ENCODE measurements at regions not wholly inside any gene's neighbourhood (a gene's known extent, or its start where the extent isn't known, plus 50 kb on each side); places are given as distances from the start of the nearest gene placed in this dataset.
"Not testable (repeated sequence)": the region's sequence is repeated elsewhere in the genome, so short reads cannot be mapped to it uniquely, and the experiment has no call there.

GRCh38 chr1:168833801-168834224 lies 104.8 kb upstream of the DPT start:
- Histone ChIP-seq H3K4me3 (ENCODE audit: low read depth, low read length) (no peak overlapping the region), H3K4me1 (ENCODE audit: insufficient read depth) (no peaks in the 10 kb centered on the region), H3K27ac (ENCODE audit: low read depth) (no peak overlapping the region), H3K36me3 (ENCODE audit: insufficient read depth) (no peaks in the 10 kb centered on the region)
- WGBS = 85% methylated on average over 4 of the region's 4 CpGs
- DNase-seq (ENCODE audit: extremely low spot score) = no peak

- 89% methylated on average over 2 of the region's 2 CpGs for WGBS
- H3K36me3 ChIP-seq (ENCODE audit: insufficient read depth) = no peaks in the 10 kb centered on the region
- DNase-seq (ENCODE audit: extremely low spot score) = no peak
Observed at GRCh38 chr1:168834225-168834872, 105.3 kb upstream of the DPT start.

GRCh38 chr1:168835176-168835575 lies 106.2 kb upstream of the DPT start:
- 88% methylated on average over 1 of the region's 1 CpG for WGBS
- Histone ChIP-seq H3K36me3 (ENCODE audit: insufficient read depth) (no peaks in the 10 kb centered on the region), H3K4me3 (ENCODE audit: low read depth, low read length) (no peak overlapping the region), H3K27ac (ENCODE audit: low read depth) (no peak overlapping the region), H3K4me1 (ENCODE audit: insufficient read depth) (no peaks in the 10 kb centered on the region)
- no peak for DNase-seq (ENCODE audit: extremely low spot score)

More at GRCh38 chr1:168834225-168834872, 105.3 kb upstream of the DPT start:
- Histone ChIP-seq H3K27ac (ENCODE audit: low read depth) (no peak overlapping the region), H3K4me1 (ENCODE audit: insufficient read depth) (no peaks in the 10 kb centered on the region), H3K4me3 (ENCODE audit: low read depth, low read length) (no peak overlapping the region)

GRCh38 chr1:168835791-168836190 lies 106.8 kb upstream of the DPT start:
- Histone ChIP-seq H3K27ac (ENCODE audit: low read depth) (no peak overlapping the region), H3K4me3 (ENCODE audit: low read depth, low read length) (no peak overlapping the region), H3K36me3 (ENCODE audit: insufficient read depth) (no peaks in the 10 kb centered on the region), H3K4me1 (ENCODE audit: insufficient read depth) (no peaks in the 10 kb centered on the region)
- WGBS = 93% methylated on average over 2 of the region's 2 CpGs
- no peak for DNase-seq (ENCODE audit: extremely low spot score)

GRCh38 chr1:168836469-168836868 lies 107.5 kb upstream of the DPT start:
- H3K36me3 ChIP-seq (ENCODE audit: insufficient read depth) = no peaks in the 10 kb centered on the region

GRCh38 chr1:168837230-168837629 lies 108.2 kb upstream of the DPT start:
- not testable (repeated sequence) for DNase-seq (ENCODE audit: extremely low spot score); H3K4me3 ChIP-seq (ENCODE audit: low read depth, low read length); H3K27ac ChIP-seq (ENCODE audit: low read depth); H3K36me3 ChIP-seq (ENCODE audit: insufficient read depth); H3K4me1 ChIP-seq (ENCODE audit: insufficient read depth)
- WGBS = 98% methylated on average over 30 of the region's 30 CpGs

More at GRCh38 chr1:168836469-168836868, 107.5 kb upstream of the DPT start:
- Histone ChIP-seq H3K4me3 (ENCODE audit: low read depth, low read length) (no peak overlapping the region), H3K27ac (ENCODE audit: low read depth) (no peak overlapping the region), H3K4me1 (ENCODE audit: insufficient read depth) (no peaks in the 10 kb centered on the region)
- DNase-seq (ENCODE audit: extremely low spot score) = no peak
- WGBS = 89% methylated on average over 3 of the region's 3 CpGs

- Histone ChIP-seq H3K4me1 (ENCODE audit: insufficient read depth) (no peaks in the 10 kb centered on the region), H3K36me3 (ENCODE audit: insufficient read depth) (no peaks in the 10 kb centered on the region), H3K27ac (ENCODE audit: low read depth) (no peak overlapping the region), H3K4me3 (ENCODE audit: low read depth, low read length) (no peak overlapping the region)
- 65% methylated on average over 1 of the region's 1 CpG for WGBS
- no peak for DNase-seq (ENCODE audit: extremely low spot score)
Observed at GRCh38 chr1:168842306-168842705, 113.3 kb upstream of the DPT start.

GRCh38 chr1:168842916-168843315 lies 113.9 kb upstream of the DPT start:
- Histone ChIP-seq H3K4me1 (ENCODE audit: insufficient read depth) (no peaks in the 10 kb centered on the region), H3K4me3 (ENCODE audit: low read depth, low read length) (no peak overlapping the region), H3K36me3 (ENCODE audit: insufficient read depth) (no peaks in the 10 kb centered on the region), H3K27ac (ENCODE audit: low read depth) (no peak overlapping the region)
- DNase-seq (ENCODE audit: extremely low spot score) = no peak
- WGBS = 69% methylated on average over 2 of the region's 2 CpGs

GRCh38 chr1:168843401-168843800 lies 114.4 kb upstream of the DPT start:
- H3K4me3 ChIP-seq (ENCODE audit: low read depth, low read length) = no peak overlapping the region
- WGBS = 94% methylated on average over 4 of the region's 4 CpGs
- no peak for DNase-seq (ENCODE audit: extremely low spot score)
- H3K27ac ChIP-seq (ENCODE audit: low read depth) = no peak overlapping the region
- no peaks in the 10 kb centered on the region for H3K4me1 ChIP-seq (ENCODE audit: insufficient read depth)
- no peaks in the 10 kb centered on the region for H3K36me3 ChIP-seq (ENCODE audit: insufficient read depth)

- WGBS = 93% methylated on average over 2 of the region's 2 CpGs
Observed at GRCh38 chr1:168843950-168844349, 114.9 kb upstream of the DPT start.

GRCh38 chr1:168845140-168845539 lies 116.1 kb upstream of the DPT start:
- H3K4me3 ChIP-seq (ENCODE audit: low read depth, low read length) = no peak overlapping the region
- H3K27ac ChIP-seq (ENCODE audit: low read depth) = no peak overlapping the region
- H3K4me1 ChIP-seq (ENCODE audit: insufficient read depth) = no peaks in the 10 kb centered on the region
- DNase-seq (ENCODE audit: extremely low spot score) = no peak
- WGBS = 85% methylated on average over 2 of the region's 2 CpGs
- no peaks in the 10 kb centered on the region for H3K36me3 ChIP-seq (ENCODE audit: insufficient read depth)

More at GRCh38 chr1:168843950-168844349, 114.9 kb upstream of the DPT start:
- Histone ChIP-seq H3K4me3 (ENCODE audit: low read depth, low read length) (no peak overlapping the region), H3K27ac (ENCODE audit: low read depth) (no peak overlapping the region), H3K36me3 (ENCODE audit: insufficient read depth) (no peaks in the 10 kb centered on the region), H3K4me1 (ENCODE audit: insufficient read depth) (no peaks in the 10 kb centered on the region)
- no peak for DNase-seq (ENCODE audit: extremely low spot score)

- 81% methylated on average over 3 of the region's 3 CpGs for WGBS
- no peak overlapping the region for H3K27ac ChIP-seq (ENCODE audit: low read depth)
- DNase-seq (ENCODE audit: extremely low spot score) = no peak
Observed at GRCh38 chr1:168848051-168848450, 119.0 kb upstream of the DPT start.

GRCh38 chr1:168861421-168862004 lies 132.5 kb upstream of the DPT start:
- Histone ChIP-seq H3K27ac (ENCODE audit: low read depth) (no peak overlapping the region), H3K36me3 (ENCODE audit: insufficient read depth) (no peaks in the 10 kb centered on the region), H3K4me3 (ENCODE audit: low read depth, low read length) (no peak overlapping the region), H3K4me1 (ENCODE audit: insufficient read depth) (no peaks in the 10 kb centered on the region)
- DNase-seq (ENCODE audit: extremely low spot score) = no peak

More at GRCh38 chr1:168848051-168848450, 119.0 kb upstream of the DPT start:
- Histone ChIP-seq H3K36me3 (ENCODE audit: insufficient read depth) (no peaks in the 10 kb centered on the region), H3K4me3 (ENCODE audit: low read depth, low read length) (no peak overlapping the region), H3K4me1 (ENCODE audit: insufficient read depth) (no peaks in the 10 kb centered on the region)

GRCh38 chr1:168863772-168864171 lies 134.8 kb upstream of the DPT start:
- Histone ChIP-seq H3K4me1 (ENCODE audit: insufficient read depth) (no peaks in the 10 kb centered on the region), H3K36me3 (ENCODE audit: insufficient read depth) (no peaks in the 10 kb centered on the region), H3K4me3 (ENCODE audit: low read depth, low read length) (no peak overlapping the region), H3K27ac (ENCODE audit: low read depth) (peak overlapping the region; percentile 10)
- WGBS = 10% methylated on average over 5 of the region's 5 CpGs
- DNase-seq (ENCODE audit: extremely low spot score) = peak; percentile 82
